ENCODE measurements at regions not wholly inside any gene's neighbourhood (a gene's known extent, or its start where the extent isn't known, plus 50 kb on each side); places are given as distances from the start of the nearest gene placed in this dataset.

- TF ChIP-seq CTCF (IDR thresholded peaks at IDR 0.05) (no peak), SIN3A (IDR thresholded peaks at IDR 0.05; ENCODE audit: borderline replicate concordance, insufficient read depth, low read depth, low read length) (no peak), POLR2AphosphoS5 (IDR thresholded peaks at IDR 0.05; ENCODE audit: low read depth, low read length) (no peak), REST (IDR thresholded peaks at IDR 0.05; ENCODE audit: insufficient read depth in 1 of 2, low read depth in 2 of 2, low read length in 1 of 2) (no peak), TCF7L2 (IDR thresholded peaks at IDR 0.05; ENCODE audit: low read depth, low read length) (no peak)
These were observed 723.5 kb downstream of the LTN1 start for GRCh38 chr21:28269173-28269572.
